CD4-positive, CD25-positive, alpha-beta regulatory T cell (primary cell): ENCODE measurements at regions not wholly inside any gene's neighbourhood (a gene's known extent, or its start where the extent isn't known, plus 50 kb on each side); places are given as distances from the start of the nearest gene placed in this dataset.

Experiments used
- ATAC-seq, 2 donors: fragments of 150-1000 bp; cut with Tn5 transposase; one replicate each; pipeline ENCODE4 v1.10.0; 2021; ENCODE audit warnings: low read depth in 2 of 2, moderate number of reproducible peaks in 2 of 2, moderate library complexity in 1 of 2
- DNase-seq, 3 donors: peaks; one replicate each; pipeline versions ENCODE4 v3.0.0 to v3.0.0-alpha.2; 2012 to 2022; ENCODE audit warnings: mixed read lengths in 1 of 3
- H3K27ac ChIP-seq: one replicate; pipeline ENCODE4 v1.7.0; 2013; ENCODE audit warnings: mild to moderate bottlenecking, low read length; ENCODE audit not compliant: insufficient read depth, poor library complexity, severe bottlenecking
- H3K27me3 ChIP-seq: one replicate; pipeline ENCODE4 v1.7.0; 2013; ENCODE audit warnings: low read length; ENCODE audit not compliant: control insufficient read depth, insufficient read depth
- H3K36me3 ChIP-seq: one replicate; pipeline ENCODE4 v1.7.0; 2013; ENCODE audit warnings: mild to moderate bottlenecking, low read length, moderate library complexity; ENCODE audit not compliant: control insufficient read depth, insufficient read depth
- H3K4me1 ChIP-seq: 2 replicates; pipeline ENCODE4 v1.7.0; 2013; ENCODE audit warnings: mild to moderate bottlenecking, low read length; ENCODE audit not compliant: insufficient read depth, control insufficient read depth, poor library complexity, severe bottlenecking
- H3K4me3 ChIP-seq: one replicate; pipeline ENCODE4 v1.7.0; 2013; ENCODE audit warnings: low read depth, mild to moderate bottlenecking, low read length, moderate library complexity
- H3K9me3 ChIP-seq, 2 experiments: 1 replicate in 1 of 2; 2 replicates in 1 of 2; pipeline ENCODE4 v1.7.0; 2013; ENCODE audit warnings: low read length in 2 of 2, mild to moderate bottlenecking in 1 of 2, moderate library complexity in 1 of 2; ENCODE audit not compliant: control insufficient read depth in 2 of 2
- H3K27ac Mint-ChIP-seq, 3 donors: one replicate each; pipeline ENCODE4 v1.8.0; 2020 to 2022; ENCODE audit warnings: mild to moderate bottlenecking in 3 of 3, mixed read lengths in 3 of 3, moderate library complexity in 2 of 3
- H3K27me3 Mint-ChIP-seq: one replicate; pipeline ENCODE4 v1.8.0; 2022; ENCODE audit warnings: mild to moderate bottlenecking, mixed read lengths
- H3K36me3 Mint-ChIP-seq: one replicate; pipeline ENCODE4 v1.8.0; 2020; ENCODE audit warnings: mixed read lengths
- H3K4me1 Mint-ChIP-seq, 4 donors: one replicate each; pipeline ENCODE4 v1.8.0; 2020 to 2022; ENCODE audit warnings: mixed read lengths in 4 of 4, mild to moderate bottlenecking in 1 of 4
- H3K4me3 Mint-ChIP-seq, 4 donors: one replicate each; pipeline ENCODE4 v1.8.0; 2020 to 2022; ENCODE audit warnings: mild to moderate bottlenecking in 4 of 4, mixed read lengths in 4 of 4, moderate library complexity in 3 of 4
- H3K9me3 Mint-ChIP-seq, 7 donors: one replicate each; pipeline ENCODE4 v1.8.0; 2020 to 2022; ENCODE audit warnings: mixed read lengths in 7 of 7, mild to moderate bottlenecking in 3 of 7, moderate library complexity in 2 of 7

DNA sequence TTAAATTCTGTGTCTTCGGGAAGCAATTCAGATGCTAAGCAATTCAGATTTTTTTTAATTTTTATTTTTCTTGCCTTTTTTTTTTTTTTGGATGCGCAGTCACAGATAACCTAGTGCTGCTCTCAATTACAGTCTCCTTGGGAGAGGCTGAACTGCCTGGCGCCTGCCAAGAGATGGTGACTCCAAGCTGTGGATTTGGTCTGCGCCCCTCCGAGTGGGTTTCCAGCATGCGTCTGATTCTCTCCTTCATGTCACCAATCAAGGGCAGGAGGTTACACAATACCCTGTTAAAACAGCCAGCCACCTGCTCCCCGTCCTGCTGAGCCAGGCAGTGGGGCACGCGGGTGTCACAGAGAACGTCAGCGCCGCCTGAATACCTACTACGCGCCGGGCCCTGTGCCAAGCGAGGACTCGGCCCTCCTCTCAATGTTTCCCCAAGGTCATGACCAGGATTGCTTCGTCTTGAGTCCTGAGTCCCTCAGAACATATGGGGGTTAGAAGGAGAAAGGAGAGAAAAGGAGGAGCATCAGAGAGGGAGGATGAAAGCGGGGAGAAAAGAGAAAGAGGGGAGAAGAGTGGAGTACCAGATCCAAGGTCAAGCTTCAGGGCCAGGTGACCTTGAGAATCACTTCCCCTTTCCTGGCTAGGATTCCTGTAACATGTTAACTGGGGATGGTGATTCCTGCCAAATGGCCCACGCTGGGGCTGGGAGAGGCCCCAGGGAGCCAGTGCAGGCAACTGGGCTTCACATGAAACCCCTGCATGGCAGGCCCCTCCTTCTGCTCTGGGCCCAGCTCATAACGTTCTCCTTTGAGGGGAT lies 213.6 kb downstream of the URI1 start:
- Histone ChIP-seq H3K36me3 (no peaks in the 10 kb centered on the region), H3K27me3 (no peaks in the 10 kb centered on the region), H3K9me3 (no peaks in the 10 kb centered on the region), H3K4me1 (no peaks in the 10 kb centered on the region), H3K4me3 (no peak overlapping the region), H3K27ac (no peak overlapping the region)
- H3K9me3 Mint-ChIP-seq, result peaks cover 0 to 1% (median 0%) of the 10 kb centered on the region in 7 donors
- no peak for DNase-seq
- peaks cover 8% of the 10 kb centered on the region for H3K27me3 Mint-ChIP-seq
- ATAC-seq, result no peak
- no peak overlapping the region for H3K4me3 Mint-ChIP-seq
- no peaks in the 10 kb centered on the region for H3K36me3 Mint-ChIP-seq
- H3K27ac Mint-ChIP-seq, result no peak overlapping the region
- peaks cover 0 to 6% (median 5%) of the 10 kb centered on the region in 4 donors for H3K4me1 Mint-ChIP-seq

DNA sequence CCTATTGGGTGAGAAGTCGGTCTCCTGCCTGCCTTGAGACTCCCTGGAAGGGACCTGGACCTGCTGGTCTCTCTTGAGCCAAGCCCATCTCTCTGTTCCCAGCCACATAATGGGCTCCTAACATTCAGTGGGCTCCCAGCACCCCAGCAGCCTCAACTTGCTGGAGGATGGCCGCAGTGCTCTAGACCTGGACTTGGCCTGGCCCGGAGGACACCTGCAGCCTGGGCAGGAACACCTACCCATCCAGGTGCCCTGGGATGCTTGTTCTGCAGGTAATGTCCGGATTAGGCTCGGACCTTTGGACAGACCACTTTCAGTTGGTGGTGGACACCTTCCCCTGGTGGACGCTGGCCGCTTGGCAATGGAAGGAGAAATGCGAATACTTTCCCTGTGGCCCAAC lies 214.6 kb downstream of the URI1 start:
- Histone ChIP-seq H3K4me1 (no peaks in the 10 kb centered on the region), H3K27ac (no peak overlapping the region), H3K9me3 (no peaks in the 10 kb centered on the region), H3K36me3 (no peaks in the 10 kb centered on the region), H3K4me3 (no peak overlapping the region), H3K27me3 (no peaks in the 10 kb centered on the region)
- H3K4me1 Mint-ChIP-seq, result peaks cover 0 to 6% (median 5%) of the 10 kb centered on the region in 4 donors
- ATAC-seq (no peak), DNase-seq (no peak)
- H3K4me3 Mint-ChIP-seq, result no peak overlapping the region
- H3K27me3 Mint-ChIP-seq, result peaks cover 8% of the 10 kb centered on the region
- no peaks in the 10 kb centered on the region for H3K36me3 Mint-ChIP-seq
- peaks cover 0 to 1% (median 0%) of the 10 kb centered on the region in 7 donors for H3K9me3 Mint-ChIP-seq
- no peak overlapping the region for H3K27ac Mint-ChIP-seq

DNA sequence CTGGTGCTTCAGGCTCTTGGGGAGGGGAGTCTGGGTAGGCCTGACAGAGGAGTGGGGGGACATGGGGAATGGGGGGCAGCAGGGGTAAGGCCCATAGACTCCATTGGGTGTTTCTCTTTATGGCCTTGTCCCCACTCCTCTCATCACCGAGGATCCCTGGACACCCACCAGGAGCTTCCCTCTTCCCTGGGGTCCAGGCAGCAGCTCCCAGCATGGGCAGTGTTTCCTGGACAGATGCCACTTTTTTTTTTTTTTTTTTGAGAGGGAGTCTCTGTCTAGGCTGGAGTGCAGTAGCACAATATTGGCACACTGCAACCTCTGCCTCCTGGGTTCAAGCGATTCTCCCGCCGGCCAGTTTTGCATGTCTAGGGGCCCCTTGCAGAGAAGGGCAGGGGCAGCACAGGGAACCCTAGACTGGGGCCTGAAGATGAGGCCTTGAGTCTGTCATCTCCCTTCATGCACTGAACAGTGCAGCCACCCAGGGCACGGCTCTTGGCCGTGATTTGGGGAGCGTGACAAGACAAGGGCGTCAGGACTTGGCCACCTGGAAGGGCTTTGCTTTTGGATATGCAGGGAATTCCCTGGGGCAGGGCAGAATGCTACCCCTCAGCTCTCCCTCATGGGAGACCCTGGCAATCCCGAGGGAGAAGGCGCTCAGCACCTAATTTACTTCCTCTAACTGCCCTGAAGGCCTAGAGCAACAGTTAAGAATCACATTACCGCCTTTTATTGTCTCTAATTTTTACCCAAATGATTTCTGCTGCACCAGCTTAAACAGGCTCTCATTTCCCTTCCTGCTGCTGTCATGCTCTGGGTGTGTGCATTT lies 213.9 kb upstream of the ZNF536 start:
- Histone ChIP-seq H3K27ac (no peak overlapping the region), H3K27me3 (no peaks in the 10 kb centered on the region), H3K4me1 (no peaks in the 10 kb centered on the region), H3K36me3 (no peaks in the 10 kb centered on the region), H3K9me3 (no peaks in the 10 kb centered on the region), H3K4me3 (no peak overlapping the region)
- no peak overlapping the region for H3K4me3 Mint-ChIP-seq
- H3K9me3 Mint-ChIP-seq, result peaks cover 0 to 3% (median 1%) of the 10 kb centered on the region in 7 donors
- peaks cover 0 to 6% (median 5%) of the 10 kb centered on the region in 4 donors for H3K4me1 Mint-ChIP-seq
- no peaks in the 10 kb centered on the region for H3K36me3 Mint-ChIP-seq
- H3K27me3 Mint-ChIP-seq, result peaks cover 8% of the 10 kb centered on the region
- no peak for ATAC-seq
- H3K27ac Mint-ChIP-seq, result no peak overlapping the region
- DNase-seq, result no peak

DNA sequence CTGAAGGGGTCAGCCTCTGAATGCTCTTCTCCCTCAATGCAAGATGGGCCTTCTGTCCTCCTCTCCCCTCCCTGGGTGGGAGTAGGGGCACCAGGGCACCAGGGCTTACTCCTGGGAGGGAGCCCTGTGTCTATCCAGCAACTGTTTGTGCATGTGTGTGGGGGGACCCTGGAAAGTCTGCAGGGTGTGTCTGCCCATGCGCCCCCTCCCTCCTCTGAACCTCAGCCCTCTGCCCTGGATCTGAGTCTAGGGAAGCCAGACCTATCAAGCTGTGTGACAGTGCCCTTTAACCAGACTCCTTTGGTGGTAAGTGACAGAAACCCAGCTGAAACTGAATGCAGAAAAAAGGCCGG lies 213.3 kb upstream of the ZNF536 start:
- H3K9me3 ChIP-seq, result no peaks in the 10 kb centered on the region
- Mint-ChIP-seq H3K4me1 (peaks cover 0 to 5% (median 4%) of the 10 kb centered on the region in 4 donors), H3K27me3 (peaks cover 8% of the 10 kb centered on the region), H3K36me3 (no peaks in the 10 kb centered on the region), H3K27ac (no peak overlapping the region), H3K4me3 (no peak overlapping the region), H3K9me3 (peaks cover 0 to 3% (median 1%) of the 10 kb centered on the region in 7 donors)
- H3K4me3 ChIP-seq, result no peak overlapping the region
- no peaks in the 10 kb centered on the region for H3K36me3 ChIP-seq
- DNase-seq (no peak), ATAC-seq (no peak)
- no peaks in the 10 kb centered on the region for H3K4me1 ChIP-seq
- no peak overlapping the region for H3K27ac ChIP-seq
- no peaks in the 10 kb centered on the region for H3K27me3 ChIP-seq

DNA sequence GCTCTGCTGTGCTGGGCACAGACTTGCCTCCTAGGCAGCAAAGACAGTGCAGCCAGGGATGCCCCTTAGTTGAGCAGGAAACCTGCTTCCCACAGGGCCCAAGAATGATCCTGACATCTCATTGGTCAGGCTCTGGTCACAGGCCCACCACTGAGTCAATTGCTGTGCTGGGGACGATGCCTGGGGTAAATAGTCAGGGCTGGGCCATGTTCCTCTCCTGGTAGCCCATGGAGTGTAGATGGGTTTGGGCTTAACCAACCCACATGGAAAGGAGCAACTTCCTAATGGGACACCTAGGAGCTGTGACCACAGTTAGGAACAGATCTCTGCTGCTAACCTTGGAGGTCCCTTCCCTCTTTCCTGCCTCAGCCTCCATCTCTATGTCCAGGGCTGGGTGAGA lies 212.5 kb upstream of the ZNF536 start:
- peaks cover 0 to 3% (median 1%) of the 10 kb centered on the region in 7 donors for H3K9me3 Mint-ChIP-seq
- Histone ChIP-seq H3K36me3 (no peaks in the 10 kb centered on the region), H3K9me3 (no peaks in the 10 kb centered on the region), H3K27ac (no peak overlapping the region), H3K27me3 (no peaks in the 10 kb centered on the region), H3K4me1 (no peaks in the 10 kb centered on the region), H3K4me3 (no peak overlapping the region)
- DNase-seq, result no peak
- H3K27me3 Mint-ChIP-seq, result peaks cover 7% of the 10 kb centered on the region
- no peak overlapping the region for H3K4me3 Mint-ChIP-seq
- no peaks in the 10 kb centered on the region for H3K36me3 Mint-ChIP-seq
- H3K4me1 Mint-ChIP-seq, result no peaks in the 10 kb centered on the region
- no peak for ATAC-seq
- H3K27ac Mint-ChIP-seq, result no peak overlapping the region

DNA sequence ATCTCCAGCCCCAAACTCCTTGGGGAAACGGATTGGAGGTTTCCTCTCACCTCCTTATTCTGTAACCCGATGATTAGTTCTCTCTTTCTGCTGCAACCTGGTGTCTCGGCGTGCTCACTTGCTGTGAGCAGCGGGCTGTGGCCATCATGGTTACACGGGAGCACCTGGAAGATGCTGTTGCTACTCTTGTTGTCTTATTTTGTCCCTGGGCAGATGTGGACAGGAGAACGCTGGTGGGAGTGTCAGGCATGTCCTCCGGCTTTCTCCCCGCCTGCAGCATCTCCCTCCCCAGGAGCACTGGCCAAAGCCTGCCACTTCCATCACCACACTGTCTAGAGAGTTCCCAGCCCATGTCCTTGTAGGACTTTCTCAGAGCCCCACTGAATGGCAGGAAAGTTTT lies 211.8 kb upstream of the ZNF536 start:
- H3K9me3 Mint-ChIP-seq, result peaks cover 0 to 3% (median 1%) of the 10 kb centered on the region in 7 donors
- Histone ChIP-seq H3K4me3 (no peak overlapping the region), H3K27ac (no peak overlapping the region), H3K9me3 (no peaks in the 10 kb centered on the region), H3K36me3 (no peaks in the 10 kb centered on the region), H3K4me1 (no peaks in the 10 kb centered on the region), H3K27me3 (no peaks in the 10 kb centered on the region)
- no peaks in the 10 kb centered on the region for H3K36me3 Mint-ChIP-seq
- no peaks in the 10 kb centered on the region for H3K4me1 Mint-ChIP-seq
- no peak for ATAC-seq
- H3K4me3 Mint-ChIP-seq, result no peak overlapping the region
- no peak overlapping the region for H3K27ac Mint-ChIP-seq
- no peak for DNase-seq
- H3K27me3 Mint-ChIP-seq, result peaks cover 4% of the 10 kb centered on the region

DNA sequence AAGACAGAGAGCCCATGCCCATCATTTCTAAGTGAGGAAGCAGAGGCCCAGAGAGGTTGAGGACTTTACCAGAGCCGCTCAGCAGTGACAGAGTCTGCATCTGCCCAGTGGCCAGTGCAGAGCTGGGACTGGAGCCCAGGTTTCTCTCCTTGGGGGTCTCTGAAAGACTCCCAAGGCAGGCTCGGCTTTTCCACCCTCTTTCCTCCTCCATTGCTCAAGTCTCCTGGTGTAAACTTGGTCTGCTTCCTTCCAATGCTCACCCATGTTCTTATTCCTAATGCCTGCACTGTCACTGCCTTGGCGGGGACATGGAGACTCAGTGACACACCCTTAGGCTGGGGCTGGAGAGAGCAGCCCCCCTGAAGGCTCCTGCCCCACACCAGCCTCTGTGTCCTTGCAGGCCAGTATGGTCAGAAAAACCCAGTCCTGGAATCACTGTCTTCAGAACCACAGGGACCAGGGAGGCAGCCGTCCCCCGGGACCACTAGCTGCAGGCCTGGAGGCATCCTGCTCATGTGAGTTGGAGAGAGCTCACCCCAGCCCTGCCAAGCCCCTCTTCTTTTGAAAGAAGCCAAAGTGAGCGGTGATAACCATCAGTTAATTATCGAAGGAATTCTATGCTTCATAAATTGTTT lies 211.0 kb upstream of the ZNF536 start:
- DNase-seq (no peak), ATAC-seq (no peak)
- Histone ChIP-seq H3K9me3 (no peaks in the 10 kb centered on the region), H3K27ac (no peak overlapping the region), H3K4me3 (no peak overlapping the region), H3K4me1 (no peaks in the 10 kb centered on the region), H3K36me3 (no peaks in the 10 kb centered on the region), H3K27me3 (no peaks in the 10 kb centered on the region)
- Mint-ChIP-seq H3K36me3 (no peaks in the 10 kb centered on the region), H3K4me3 (no peak overlapping the region), H3K27ac (no peak overlapping the region), H3K9me3 (peaks cover 0 to 3% (median 1%) of the 10 kb centered on the region in 7 donors), H3K4me1 (no peaks in the 10 kb centered on the region), H3K27me3 (peaks cover 4% of the 10 kb centered on the region)
